ENCODE measurements at regions not wholly inside any gene's neighbourhood (a gene's known extent, or its start where the extent isn't known, plus 50 kb on each side); places are given as distances from the start of the nearest gene placed in this dataset.
A peak's percentile ranks its signal among the peaks of the same experiment; 100 is the strongest.
"Not testable (repeated sequence)": the region's sequence is repeated elsewhere in the genome, so short reads cannot be mapped to it uniquely, and the experiment has no call there.

DNA sequence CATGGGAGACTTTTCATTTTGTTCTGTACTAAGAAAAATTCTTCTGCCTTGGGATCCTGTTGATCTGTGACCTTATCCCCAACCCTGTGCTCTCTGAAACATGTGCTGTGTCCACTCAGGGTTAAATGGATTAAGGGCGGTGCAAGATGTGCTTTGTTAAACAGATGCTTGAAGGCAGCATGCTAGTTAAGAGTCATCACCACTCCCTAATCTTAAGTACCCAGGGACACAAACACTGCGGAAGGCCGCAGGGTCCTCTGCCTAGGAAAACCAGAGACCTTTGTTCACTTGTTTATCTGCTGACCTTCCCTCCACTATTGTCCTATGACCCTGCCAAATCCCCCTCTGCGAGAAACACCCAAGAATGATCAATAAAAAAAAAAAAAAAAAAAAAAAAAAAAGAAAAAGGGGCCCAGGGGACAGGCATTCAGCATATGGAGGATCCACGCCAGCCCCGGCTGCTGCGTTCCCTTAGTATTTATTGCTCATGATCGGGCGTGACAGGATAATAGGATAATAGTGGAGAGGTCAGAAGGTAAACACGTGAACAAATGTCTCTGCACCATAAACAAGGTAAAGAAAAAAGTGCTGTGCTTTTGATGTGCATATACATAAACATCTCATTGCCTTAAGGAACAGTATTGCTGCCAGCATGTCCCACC, 113.7 kb upstream of the ZNF92 start:
- H3K9me2 ChIP-seq (replicated peaks; ENCODE audit: insufficient read depth, low read length); H2AFZ ChIP-seq (ENCODE audit: low read length); H3K4me1 ChIP-seq (ENCODE audit: low read length); H3K27ac ChIP-seq (ENCODE audit: low read length); H3F3A ChIP-seq (ENCODE audit: insufficient read depth, low read length); H3K9me3 ChIP-seq (replicated peaks; ENCODE audit: insufficient read depth, low read length); H3K9ac ChIP-seq (ENCODE audit: low read length); H3K4me3 ChIP-seq (ENCODE audit: low read length); H4K20me1 ChIP-seq (ENCODE audit: insufficient read depth, low read length); H3K36me3 ChIP-seq (replicated peaks; ENCODE audit: insufficient read depth, low read length); H3K79me2 ChIP-seq (ENCODE audit: low read length); DNase-seq; H3K27me3 ChIP-seq (replicated peaks; ENCODE audit: insufficient read depth, low read length); H3K4me2 ChIP-seq (ENCODE audit: low read depth, low read length): not testable (repeated sequence)

GRCh38 chr7:65254061-65254460, 119.6 kb upstream of the ZNF92 start:
- Histone ChIP-seq H3K36me3 (replicated peaks; ENCODE audit: insufficient read depth, low read length) (no peaks in the 10 kb centered on the region), H3K9me2 (replicated peaks; ENCODE audit: insufficient read depth, low read length) (no peaks in the 10 kb centered on the region), H3K79me2 (ENCODE audit: low read length) (no peaks in the 10 kb centered on the region), H3K9me3 (replicated peaks; ENCODE audit: insufficient read depth, low read length) (no peaks in the 10 kb centered on the region), H2AFZ (ENCODE audit: low read length) (no peak overlapping the region), H4K20me1 (ENCODE audit: insufficient read depth, low read length) (no peaks in the 10 kb centered on the region), H3K4me1 (ENCODE audit: low read length) (no peaks in the 10 kb centered on the region), H3K4me3 (ENCODE audit: low read length) (no peak overlapping the region), H3K9ac (ENCODE audit: low read length) (no peak overlapping the region), H3K27ac (ENCODE audit: low read length) (no peak overlapping the region), H3F3A (ENCODE audit: insufficient read depth, low read length) (no peaks in the 10 kb centered on the region), H3K4me2 (ENCODE audit: low read depth, low read length) (no peak overlapping the region), H3K27me3 (replicated peaks; ENCODE audit: insufficient read depth, low read length) (no peaks in the 10 kb centered on the region)
- no peak for DNase-seq
- TF ChIP-seq EZH2phosphoT487 (IDR thresholded peaks at IDR 0.05; ENCODE audit: low read length) = no peak
- TF ChIP-seq, protein P1, sequence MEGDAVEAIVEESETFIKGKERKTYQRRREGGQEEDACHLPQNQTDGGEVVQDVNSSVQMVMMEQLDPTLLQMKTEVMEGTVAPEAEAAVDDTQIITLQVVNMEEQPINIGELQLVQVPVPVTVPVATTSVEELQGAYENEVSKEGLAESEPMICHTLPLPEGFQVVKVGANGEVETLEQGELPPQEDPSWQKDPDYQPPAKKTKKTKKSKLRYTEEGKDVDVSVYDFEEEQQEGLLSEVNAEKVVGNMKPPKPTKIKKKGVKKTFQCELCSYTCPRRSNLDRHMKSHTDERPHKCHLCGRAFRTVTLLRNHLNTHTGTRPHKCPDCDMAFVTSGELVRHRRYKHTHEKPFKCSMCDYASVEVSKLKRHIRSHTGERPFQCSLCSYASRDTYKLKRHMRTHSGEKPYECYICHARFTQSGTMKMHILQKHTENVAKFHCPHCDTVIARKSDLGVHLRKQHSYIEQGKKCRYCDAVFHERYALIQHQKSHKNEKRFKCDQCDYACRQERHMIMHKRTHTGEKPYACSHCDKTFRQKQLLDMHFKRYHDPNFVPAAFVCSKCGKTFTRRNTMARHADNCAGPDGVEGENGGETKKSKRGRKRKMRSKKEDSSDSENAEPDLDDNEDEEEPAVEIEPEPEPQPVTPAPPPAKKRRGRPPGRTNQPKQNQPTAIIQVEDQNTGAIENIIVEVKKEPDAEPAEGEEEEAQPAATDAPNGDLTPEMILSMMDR (IDR thresholded peaks at IDR 0.05; ENCODE audit: low read length) = no peak
- no peak for TF ChIP-seq EZH2 (optimal IDR thresholded peaks at IDR 0.05; ENCODE audit: low read depth, low read length)

DNA sequence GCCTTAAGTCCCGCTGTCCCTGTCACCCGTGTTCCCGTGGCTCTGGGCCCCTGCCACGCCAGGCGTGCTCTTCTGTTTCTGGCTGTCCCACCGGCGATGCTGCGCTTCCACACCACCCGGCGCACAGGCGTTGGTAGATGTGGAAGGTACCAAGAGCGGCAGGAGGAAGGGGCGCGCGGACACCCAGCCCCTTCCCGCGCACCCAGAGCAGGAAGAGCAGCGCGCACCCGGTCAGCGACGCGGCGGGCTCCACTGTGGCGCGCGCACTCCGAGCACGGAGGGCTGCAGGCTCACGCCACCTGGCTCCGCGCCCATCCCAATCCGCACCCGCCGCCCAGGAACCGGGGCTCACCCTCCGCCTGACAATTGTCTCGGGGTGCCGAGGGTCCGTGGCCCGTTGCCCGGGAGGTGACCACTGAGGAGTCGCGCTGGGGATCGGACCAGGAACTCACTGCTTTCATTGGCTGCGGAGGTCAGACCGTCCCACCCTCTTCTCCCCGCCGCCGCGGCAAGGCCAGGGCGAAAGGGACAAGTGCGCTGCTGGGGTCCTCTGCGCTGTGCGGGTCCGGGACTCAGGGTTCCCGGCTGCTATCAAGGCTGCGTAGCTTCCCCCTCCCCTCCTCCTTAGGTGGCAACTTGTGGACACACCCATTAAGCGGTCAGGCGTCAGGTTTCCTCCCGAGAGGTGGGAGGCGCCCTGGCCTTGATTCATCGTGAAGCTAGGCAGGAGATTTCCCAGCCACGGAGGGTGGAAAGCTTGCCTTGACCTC, 121.6 kb upstream of the ZNF92 start:
- no peak overlapping the region for H3K9ac ChIP-seq (ENCODE audit: low read length)
- H3F3A ChIP-seq (ENCODE audit: insufficient read depth, low read length) = no peaks in the 10 kb centered on the region
- no peaks in the 10 kb centered on the region for H3K9me2 ChIP-seq (replicated peaks; ENCODE audit: insufficient read depth, low read length)
- H3K9me3 ChIP-seq (replicated peaks; ENCODE audit: insufficient read depth, low read length) = no peaks in the 10 kb centered on the region
- H3K4me2 ChIP-seq (ENCODE audit: low read depth, low read length) = peak overlapping the region; percentile 9; the same call in 1 of the 2 replicates
- H3K27me3 ChIP-seq (replicated peaks; ENCODE audit: insufficient read depth, low read length) = no peaks in the 10 kb centered on the region
- TF ChIP-seq EZH2phosphoT487 (IDR thresholded peaks at IDR 0.05; ENCODE audit: low read length) (no peak), EZH2 (optimal IDR thresholded peaks at IDR 0.05; ENCODE audit: low read depth, low read length) (no peak)
- TF ChIP-seq, protein P1 (IDR thresholded peaks at IDR 0.05; ENCODE audit: low read length) = no peak
- no peaks in the 10 kb centered on the region for H3K36me3 ChIP-seq (replicated peaks; ENCODE audit: insufficient read depth, low read length)
- no peak overlapping the region for H2AFZ ChIP-seq (ENCODE audit: low read length)
- H3K4me3 ChIP-seq (ENCODE audit: low read length) = peak overlapping the region; percentile 20; the same call in 1 of the 2 replicates
- DNase-seq = no peak
- no peaks in the 10 kb centered on the region for H3K79me2 ChIP-seq (ENCODE audit: low read length)
- H3K4me1 ChIP-seq (ENCODE audit: low read length) = no peaks in the 10 kb centered on the region
- H4K20me1 ChIP-seq (ENCODE audit: insufficient read depth, low read length) = no peaks in the 10 kb centered on the region
- H3K27ac ChIP-seq (ENCODE audit: low read length) = no peak overlapping the region

Measured in MM.1S (cell line).